RWPE1 (cell line): ENCODE measurements at regions not wholly inside any gene's neighbourhood (a gene's known extent, or its start where the extent isn't known, plus 50 kb on each side); places are given as distances from the start of the nearest gene placed in this dataset.

ENCODE experiments used
- CTCF ChIA-PET: fragments of 350-600 bp; sonication (Branson Sonifier 250); formaldehyde crosslinking; extraction: SDS; loops from one replicate; lab custom pipeline; 2021; lab: Yijun Ruan, JAX
- POLR2A ChIA-PET: fragments of 400-600 bp; formaldehyde crosslinking; extraction: SDS; loops from one replicate; lab custom pipeline; 2020; ENCODE audit warnings: antibody characterized with exemption; ENCODE audit not compliant: low non-redundant PET; lab: Yijun Ruan, JAX
- DNase-seq: peaks from one replicate; pipeline ENCODE4 v3.0.0; 2012; ENCODE audit warnings: low spot score
- H3K27ac ChIP-seq: fragments of 450-650 bp; 2 replicates; pipeline ENCODE4 v1.5.1; 2017
- TF ChIP-seq, protein P1 (sequence below): fragments of 450-650 bp; conservative IDR thresholded peaks from 2 replicates; pipeline ENCODE4 v1.5.1; 2017; ENCODE audit warnings: low read depth, mild to moderate bottlenecking

DNA sequence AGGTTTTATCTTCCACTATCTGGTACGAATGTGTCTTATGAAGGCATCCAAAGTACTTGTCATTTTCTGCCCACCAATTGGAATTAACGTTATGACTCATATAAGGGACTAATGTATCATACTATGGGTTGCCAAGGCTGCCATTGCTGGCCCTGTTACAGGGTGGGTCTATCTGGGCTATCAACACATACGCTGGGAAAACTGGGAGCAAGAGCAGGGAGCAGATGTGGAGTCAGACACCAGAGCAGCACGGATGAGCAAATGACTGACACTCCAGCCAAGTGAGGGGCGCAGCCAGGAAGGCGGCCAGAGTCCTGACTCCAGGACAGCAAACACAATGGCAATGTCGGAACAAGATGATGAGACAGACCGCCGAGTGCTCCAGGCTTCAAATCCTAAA is 145.9 kb downstream of the COPS8 start:
- CTCF ChIA-PET: no interaction called here
- POLR2A ChIA-PET: no interaction called here

DNA sequence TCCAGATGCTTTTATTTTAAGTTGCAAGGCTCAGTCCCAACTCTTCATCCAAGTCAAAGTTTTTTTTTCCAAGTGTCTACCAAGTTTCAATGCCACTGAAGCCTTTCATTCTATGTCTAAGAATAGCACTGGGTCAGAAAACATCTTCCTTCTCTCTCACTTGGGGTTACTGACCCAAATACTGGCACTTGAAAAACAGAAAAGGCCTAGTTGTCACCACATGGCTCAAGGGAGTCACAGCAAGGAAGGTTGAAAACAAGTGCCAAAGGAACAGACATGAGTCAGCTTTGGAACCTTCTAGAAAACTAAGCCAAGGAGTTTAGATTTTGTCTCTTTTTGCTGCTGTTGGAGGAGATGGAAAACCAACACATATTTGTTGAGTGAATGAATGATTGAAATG is 146.5 kb downstream of the COPS8 start:
- H3K27ac ChIP-seq: no peak overlapping the region

More for the DNA sequence above, 145.9 kb downstream of the COPS8 start:
- TF ChIP-seq, protein P1, sequence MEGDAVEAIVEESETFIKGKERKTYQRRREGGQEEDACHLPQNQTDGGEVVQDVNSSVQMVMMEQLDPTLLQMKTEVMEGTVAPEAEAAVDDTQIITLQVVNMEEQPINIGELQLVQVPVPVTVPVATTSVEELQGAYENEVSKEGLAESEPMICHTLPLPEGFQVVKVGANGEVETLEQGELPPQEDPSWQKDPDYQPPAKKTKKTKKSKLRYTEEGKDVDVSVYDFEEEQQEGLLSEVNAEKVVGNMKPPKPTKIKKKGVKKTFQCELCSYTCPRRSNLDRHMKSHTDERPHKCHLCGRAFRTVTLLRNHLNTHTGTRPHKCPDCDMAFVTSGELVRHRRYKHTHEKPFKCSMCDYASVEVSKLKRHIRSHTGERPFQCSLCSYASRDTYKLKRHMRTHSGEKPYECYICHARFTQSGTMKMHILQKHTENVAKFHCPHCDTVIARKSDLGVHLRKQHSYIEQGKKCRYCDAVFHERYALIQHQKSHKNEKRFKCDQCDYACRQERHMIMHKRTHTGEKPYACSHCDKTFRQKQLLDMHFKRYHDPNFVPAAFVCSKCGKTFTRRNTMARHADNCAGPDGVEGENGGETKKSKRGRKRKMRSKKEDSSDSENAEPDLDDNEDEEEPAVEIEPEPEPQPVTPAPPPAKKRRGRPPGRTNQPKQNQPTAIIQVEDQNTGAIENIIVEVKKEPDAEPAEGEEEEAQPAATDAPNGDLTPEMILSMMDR: no peak
- DNase-seq: no peak
- no peak overlapping the region for H3K27ac ChIP-seq

DNA sequence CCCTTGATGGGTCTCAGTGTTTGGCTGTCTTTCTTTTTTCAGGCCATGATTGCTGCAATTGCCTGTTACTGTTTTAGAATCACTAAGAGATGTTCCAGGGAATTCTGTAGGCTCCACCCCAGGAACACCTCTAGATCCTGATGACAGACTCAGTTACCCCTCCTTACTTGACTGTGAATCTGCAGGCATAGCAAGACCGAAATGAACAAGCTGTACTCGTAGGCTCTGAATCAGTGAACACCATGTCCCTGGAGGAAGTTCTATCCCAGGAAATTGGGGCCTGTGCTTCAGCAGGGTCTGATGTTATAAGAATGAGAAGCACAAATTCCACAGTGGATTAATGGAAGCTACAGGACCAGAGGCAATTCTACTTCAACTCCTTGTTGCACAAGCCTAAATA is 148.6 kb downstream of the COPS8 start:
- H3K27ac ChIP-seq: no peak overlapping the region
- ChIA-PET POLR2A (no interaction called here), CTCF (no interaction called here)
- no peak for DNase-seq
- TF ChIP-seq, protein P1: no peak

More for the DNA sequence above, 146.5 kb downstream of the COPS8 start:
- CTCF ChIA-PET: no interaction called here
- TF ChIP-seq, protein P1: no peak
- POLR2A ChIA-PET: no interaction called here
- DNase-seq: no peak

DNA sequence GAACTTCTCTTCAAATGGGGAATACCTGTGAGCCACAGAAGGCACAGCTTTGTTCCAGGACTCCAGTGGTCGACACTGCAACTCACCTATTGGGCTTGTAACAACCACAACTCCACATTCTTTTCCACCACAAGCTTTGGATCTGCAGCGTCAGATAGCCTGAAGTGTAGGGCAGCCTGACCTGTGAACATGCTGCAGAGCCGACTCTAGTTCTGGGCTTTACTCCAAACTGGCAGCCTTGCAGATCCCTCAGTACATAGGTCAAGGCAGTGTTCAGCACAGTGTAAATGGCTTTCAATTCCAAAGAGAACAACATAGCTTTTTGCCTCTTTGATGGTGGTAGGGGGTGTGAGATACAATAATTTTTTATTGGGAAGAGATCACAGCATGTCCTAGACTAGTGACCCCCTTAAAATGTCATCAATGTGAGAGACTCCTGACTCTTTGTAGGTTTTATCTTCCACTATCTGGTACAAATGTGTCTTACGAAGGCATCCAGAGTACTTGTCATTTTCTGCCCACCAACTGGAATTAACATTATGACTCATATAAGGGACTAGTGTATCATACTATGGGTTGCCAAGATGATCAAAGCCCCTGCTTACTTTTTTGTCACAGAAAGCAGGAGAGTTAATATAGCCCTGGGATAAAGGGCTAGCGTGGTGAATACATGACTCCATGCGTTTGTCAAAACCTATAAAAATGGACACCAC is 149.8 kb downstream of the COPS8 start:
- TF ChIP-seq, protein P1: no peak
- CTCF ChIA-PET: interaction anchor here (0.6 kb wide), 1 partner anchor 26 kb away, joined by 4 read pairs; no protein-coding TSS in a partner anchor
- DNase-seq: no peak
- H3K27ac ChIP-seq: no peak overlapping the region
- POLR2A ChIA-PET: no interaction called here

DNA sequence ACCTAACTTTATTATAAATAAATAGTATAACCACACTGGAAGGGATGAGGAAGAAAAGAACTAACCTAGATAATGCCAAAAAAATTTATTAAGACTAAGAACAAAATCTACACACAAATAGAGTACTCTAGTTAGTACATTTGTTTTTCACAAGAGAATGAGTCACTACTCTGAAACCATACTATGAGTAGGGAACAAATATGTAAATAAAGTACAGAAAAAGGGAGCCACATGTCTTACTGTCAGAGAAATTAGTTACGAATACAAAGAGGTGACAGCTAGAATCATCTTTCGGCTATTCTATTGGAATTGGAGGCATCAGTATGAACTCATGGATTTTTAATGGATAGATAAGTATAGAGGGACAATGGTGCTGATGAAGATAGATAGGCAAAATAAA is 150.5 kb downstream of the COPS8 start:
- POLR2A ChIA-PET: no interaction called here
- TF ChIP-seq, protein P1: no peak
- H3K27ac ChIP-seq: no peak overlapping the region
- CTCF ChIA-PET: interaction anchor here (0.6 kb wide), 1 partner anchor 27 kb away, joined by 4 read pairs; no protein-coding TSS in a partner anchor
- no peak for DNase-seq

DNA sequence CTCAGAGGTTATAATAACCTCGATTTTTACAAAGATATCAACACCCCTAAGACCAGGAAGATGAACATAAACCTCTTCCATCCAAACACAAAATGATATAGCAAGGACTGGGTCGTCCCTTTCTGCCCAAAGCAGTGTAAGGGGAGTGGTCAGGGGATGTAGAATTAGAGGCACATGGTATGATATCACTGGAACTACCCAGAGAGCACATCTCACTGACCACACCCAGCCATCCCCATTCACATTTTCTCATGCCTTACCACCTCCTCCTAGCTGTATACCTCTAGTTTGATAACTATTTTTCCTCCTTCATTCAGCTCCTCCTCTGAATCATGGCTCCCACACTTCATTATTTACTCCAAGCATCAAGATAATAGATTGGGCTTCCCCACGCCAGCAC is 152.6 kb downstream of the COPS8 start:
- CTCF ChIA-PET: no interaction called here
- TF ChIP-seq, protein P1: no peak
- no peak overlapping the region for H3K27ac ChIP-seq
- DNase-seq: no peak
- POLR2A ChIA-PET: no interaction called here
